Endothelial cell of umbilical vein (primary cell): ENCODE measurements at regions not wholly inside any gene's neighbourhood (a gene's known extent, or its start where the extent isn't known, plus 50 kb on each side); places are given as distances from the start of the nearest gene placed in this dataset.

Experiments used
- BruUV-seq: library from RNA; stranded (reverse); fragments of 400-500 nt; replicated peaks from 2 replicates; lab custom pipeline; 2021; lab: Mats Ljungman, UMichigan
- CTCF ChIA-PET: fragments of 300-600, 350-600 bp; sonication (Branson Sonifier 250); formaldehyde crosslinking; loops from one replicate; lab custom pipeline; 2021; ENCODE audit warnings: antibody characterized with exemption, inconsistent platforms; lab: Charles Lee
- POLR2A ChIA-PET: fragments of 300-600, 350-600 bp; sonication (Branson Sonifier 250); formaldehyde crosslinking; loops from one replicate; lab custom pipeline; 2021; ENCODE audit warnings: antibody characterized with exemption, inconsistent platforms; lab: Charles Lee
- DNase-seq: peaks from one replicate; pipeline ENCODE4 v3.0.0-alpha.2; 2011; ENCODE audit warnings: low read depth, low spot score
- FAIRE-seq: peaks from 2 replicates; lab custom pipeline; 2011; peaks lifted over from hg19 to GRCh38; lab: Jason Lieb, UNC
- H2AFZ ChIP-seq: 2 replicates; pipeline ENCODE4 v1.6.0; 2012; ENCODE audit warnings: low read depth, low read length, control low read depth, inconsistent platforms
- H3K27ac ChIP-seq: 2 replicates; pipeline ENCODE4 v1.5.1; 2011; ENCODE audit warnings: low read depth, mild to moderate bottlenecking, control low read depth, low read length, moderate library complexity; ENCODE audit not compliant: insufficient read depth
- H3K27me3 ChIP-seq, 2 experiments: 2 replicates each; pipeline versions ENCODE4 v1.6.0 to v1.6.1; 2011; ENCODE audit warnings: low read length in 2 of 2, mixed read lengths in 1 of 2; ENCODE audit not compliant: control insufficient read depth in 2 of 2, insufficient read depth in 2 of 2
- H3K36me3 ChIP-seq, 2 experiments: 2 replicates in 1 of 2; 3 replicates in 1 of 2; pipeline ENCODE4 v1.5.1; 2011; ENCODE audit warnings: low read length in 2 of 2, mild to moderate bottlenecking in 1 of 2, moderate library complexity in 1 of 2; ENCODE audit not compliant: control insufficient read depth in 2 of 2, insufficient read depth in 2 of 2; ENCODE audit errors: extremely low read depth in 1 of 2
- H3K4me1 ChIP-seq: 3 replicates; pipeline ENCODE4 v1.5.1; 2011; ENCODE audit warnings: mild to moderate bottlenecking, low read length; ENCODE audit not compliant: control insufficient read depth, insufficient read depth; ENCODE audit errors: extremely low read depth
- H3K4me2 ChIP-seq: 2 replicates; pipeline ENCODE4 v1.6.1; 2011; ENCODE audit warnings: low read length, control low read depth, mixed read lengths; ENCODE audit not compliant: insufficient read depth
- H3K4me3 ChIP-seq, 3 experiments: fragments of 200-600 bp in 1 of 3; sonication (generic), shearing (Covaris generic) in 1 of 3; replicated peaks in 1 of 3; 2 replicates each; pipeline ENCODE4 v1.5.1; 2011 to 2016; ENCODE audit warnings: control low read depth in 3 of 3, low read length in 3 of 3, mild to moderate bottlenecking in 2 of 3, inconsistent platforms in 1 of 3, low read depth in 1 of 3, moderate library complexity in 1 of 3; ENCODE audit not compliant: insufficient read depth in 1 of 3
- H3K79me2 ChIP-seq: 2 replicates; pipeline ENCODE4 v1.6.0; 2012; ENCODE audit warnings: low read length, inconsistent platforms; ENCODE audit not compliant: control insufficient read depth, insufficient read depth
- H3K9ac ChIP-seq: replicated peaks from 2 replicates; pipeline ENCODE3; 2011; ENCODE audit warnings: low read length, control low read depth; ENCODE audit not compliant: insufficient read depth; ENCODE audit errors: extremely low read depth
- H3K9me1 ChIP-seq: replicated peaks from 3 replicates; pipeline ENCODE4 v1.6.0; 2011; ENCODE audit warnings: mild to moderate bottlenecking, low read length; ENCODE audit not compliant: control insufficient read depth, insufficient read depth; ENCODE audit errors: extremely low read depth
- H3K9me3 ChIP-seq: replicated peaks from 2 replicates; pipeline ENCODE4 v1.5.1; 2012; ENCODE audit warnings: low read length, inconsistent platforms; ENCODE audit not compliant: control insufficient read depth, insufficient read depth
- H4K20me1 ChIP-seq: replicated peaks from 2 replicates; pipeline ENCODE3; 2011; ENCODE audit warnings: mild to moderate bottlenecking, low read length; ENCODE audit not compliant: control insufficient read depth, insufficient read depth; ENCODE audit errors: extremely low read depth
- CTCF ChIP-seq, 2 donors: IDR thresholded peaks; 1 replicate in 1 of 2; 2 replicates in 1 of 2; pipeline ENCODE4 v1.5.1; 2011; ENCODE audit warnings: low read length in 2 of 2, mild to moderate bottlenecking in 2 of 2, moderate library complexity in 2 of 2, control low read depth in 1 of 2, inconsistent platforms in 1 of 2, low read depth in 1 of 2; ENCODE audit not compliant: insufficient read depth in 1 of 2; ENCODE audit errors: extremely low read depth in 1 of 2
- EZH2 ChIP-seq: IDR thresholded peaks from 2 replicates; pipeline ENCODE4 v1.6.1; 2012; ENCODE audit warnings: borderline replicate concordance, low read depth, mild to moderate bottlenecking, moderate library complexity, low read length, inconsistent platforms; ENCODE audit not compliant: severe bottlenecking
- FOS ChIP-seq: IDR thresholded peaks from 2 replicates; pipeline ENCODE4 v1.6.1; 2011; ENCODE audit warnings: mild to moderate bottlenecking, low read length, moderate library complexity, borderline replicate concordance; ENCODE audit not compliant: insufficient read depth
- GATA2 ChIP-seq: IDR thresholded peaks from 2 replicates; pipeline ENCODE4 v1.7.0; 2011; ENCODE audit warnings: low read depth, mild to moderate bottlenecking, moderate library complexity, mixed read lengths, low read length; ENCODE audit not compliant: insufficient read length, insufficient read depth
- JUN ChIP-seq: IDR thresholded peaks from 2 replicates; pipeline ENCODE4 v1.6.1; 2011; ENCODE audit warnings: borderline replicate concordance, low read depth; ENCODE audit not compliant: insufficient read length, insufficient read depth
- MAX ChIP-seq: IDR thresholded peaks from 2 replicates; pipeline ENCODE4 v1.6.1; 2011; ENCODE audit not compliant: insufficient read depth, insufficient read length
- MYC ChIP-seq: IDR thresholded peaks from one replicate; pipeline ENCODE4 v1.6.1; 2011; ENCODE audit warnings: mild to moderate bottlenecking, low read depth, low read length
- POLR2A ChIP-seq: IDR thresholded peaks from 2 replicates; pipeline ENCODE4 v1.6.1; 2012; ENCODE audit warnings: low read depth, mild to moderate bottlenecking, control low read depth, low read length
- POLR2AphosphoS5 ChIP-seq: IDR thresholded peaks from 2 replicates; pipeline ENCODE4 v1.6.1; 2012; ENCODE audit warnings: low read depth, mild to moderate bottlenecking, control low read depth, low read length, moderate library complexity; ENCODE audit not compliant: insufficient read depth
- dilution Hi-C: fragments of 300-500 bp; cut with MboI; formaldehyde crosslinking; loops from one replicate; pipeline ENCODE4 v1.15.0; 2019; ENCODE audit warnings: low sequenced_read_pairs; ENCODE audit not compliant: extremely low pct_ligation_motif_present
- intact Hi-C: fragments of 100-400 bp; cut with micrococcal nuclease; formaldehyde crosslinking; loops from one replicate; pipeline ENCODE4 v1.10.0; 2022

- no peaks in the 10 kb centered on the region for H3K27me3 ChIP-seq
- H3K4me1 ChIP-seq: no peaks in the 10 kb centered on the region
- no peak overlapping the region for H3K4me2 ChIP-seq
- POLR2A ChIA-PET: no interaction called here
- BruUV-seq: no TSS peak
- H3K79me2 ChIP-seq: no peaks in the 10 kb centered on the region
- H3K27ac ChIP-seq: no peak overlapping the region
- no peak overlapping the region for H3K9ac ChIP-seq
- H3K4me3 ChIP-seq: no peak overlapping the region
- DNase-seq: no peak
- H3K36me3 ChIP-seq: no peaks in the 10 kb centered on the region
- CTCF ChIA-PET: no interaction called here
- H2AFZ ChIP-seq: no peak overlapping the region
- no peak for TF ChIP-seq MAX
- TF ChIP-seq GATA2: no peak
- TF ChIP-seq JUN: no peak
- TF ChIP-seq EZH2: no peak
- TF ChIP-seq MYC: no peak
- TF ChIP-seq CTCF (IDR thresholded peaks at IDR 0.05; ENCODE audit: extremely low read depth in 1 of 2, insufficient read depth in 1 of 2, low read depth in 1 of 2, low read length in 2 of 2): no peak
- TF ChIP-seq FOS: no peak
- H3K9me3 ChIP-seq: no peaks in the 10 kb centered on the region
- FAIRE-seq: no peak
- H3K9me1 ChIP-seq: no peaks in the 10 kb centered on the region
- dilution Hi-C loops: no loop called here
- intact Hi-C loops: no loop called here
- no peaks in the 10 kb centered on the region for H4K20me1 ChIP-seq
Measured at GRCh38 chr4:71930459-71930858, 101.3 kb upstream of the NPFFR2 start.

GRCh38 chr4:71932941-71933340 is 98.9 kb upstream of the NPFFR2 start:
- H3K9me1 ChIP-seq: no peaks in the 10 kb centered on the region
- ChIA-PET CTCF (no interaction called here), POLR2A (no interaction called here)
- H3K4me1 ChIP-seq: no peaks in the 10 kb centered on the region
- intact Hi-C loops: no loop called here
- TF ChIP-seq MAX (no peak), GATA2 (no peak), JUN (no peak), CTCF (IDR thresholded peaks at IDR 0.05; ENCODE audit: extremely low read depth in 1 of 2, insufficient read depth in 1 of 2, low read depth in 1 of 2, low read length in 2 of 2) (no peak), POLR2AphosphoS5 (no peak), FOS (no peak), MYC (no peak), POLR2A (no peak), EZH2 (no peak)
- no peaks in the 10 kb centered on the region for H4K20me1 ChIP-seq
- H3K27me3 ChIP-seq: no peaks in the 10 kb centered on the region
- no peaks in the 10 kb centered on the region for H3K36me3 ChIP-seq
- no peaks in the 10 kb centered on the region for H3K9me3 ChIP-seq
- H3K79me2 ChIP-seq: no peaks in the 10 kb centered on the region
- FAIRE-seq: no peak
- no peak overlapping the region for H2AFZ ChIP-seq
- dilution Hi-C loops: no loop called here
- H3K27ac ChIP-seq: no peak overlapping the region
- no TSS peak for BruUV-seq
- H3K4me2 ChIP-seq: no peak overlapping the region
- no peak overlapping the region for H3K4me3 ChIP-seq
- no peak for DNase-seq
- no peak overlapping the region for H3K9ac ChIP-seq
